ENCODE measurements at regions not wholly inside any gene's neighbourhood (a gene's known extent, or its start where the extent isn't known, plus 50 kb on each side); places are given as distances from the start of the nearest gene placed in this dataset.
A peak's percentile ranks its signal among the peaks of the same experiment; 100 is the strongest.

- no peak for DNase-seq
Measured at GRCh38 chr1:34670982-34671381, 83.9 kb upstream of the GJB5 start.

DNA sequence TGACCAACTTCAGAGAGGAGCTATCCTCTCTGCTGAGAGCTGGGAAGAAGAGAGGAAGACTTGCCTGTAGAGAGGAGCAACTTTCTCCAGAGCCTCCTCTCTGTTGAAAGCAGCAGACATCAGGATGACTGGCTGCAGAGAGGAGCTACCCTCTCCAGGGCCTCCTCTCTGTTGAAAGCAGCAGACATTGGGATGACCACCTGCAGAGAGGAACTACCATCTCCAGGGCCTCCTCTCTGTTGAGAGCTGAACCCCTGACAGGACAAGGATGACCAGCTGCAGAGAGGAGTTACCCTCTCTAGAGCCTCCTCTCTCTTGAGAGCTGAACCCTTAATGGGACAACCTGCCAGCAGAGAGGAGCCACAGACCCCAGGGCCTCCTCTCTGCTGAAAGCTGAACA, 83.0 kb upstream of the GJB5 start:
- DNase-seq = no peak

GRCh38 chr1:34681480-34682451, 73.1 kb upstream of the GJB5 start:
- DNase-seq = peak; percentile 33

DNA sequence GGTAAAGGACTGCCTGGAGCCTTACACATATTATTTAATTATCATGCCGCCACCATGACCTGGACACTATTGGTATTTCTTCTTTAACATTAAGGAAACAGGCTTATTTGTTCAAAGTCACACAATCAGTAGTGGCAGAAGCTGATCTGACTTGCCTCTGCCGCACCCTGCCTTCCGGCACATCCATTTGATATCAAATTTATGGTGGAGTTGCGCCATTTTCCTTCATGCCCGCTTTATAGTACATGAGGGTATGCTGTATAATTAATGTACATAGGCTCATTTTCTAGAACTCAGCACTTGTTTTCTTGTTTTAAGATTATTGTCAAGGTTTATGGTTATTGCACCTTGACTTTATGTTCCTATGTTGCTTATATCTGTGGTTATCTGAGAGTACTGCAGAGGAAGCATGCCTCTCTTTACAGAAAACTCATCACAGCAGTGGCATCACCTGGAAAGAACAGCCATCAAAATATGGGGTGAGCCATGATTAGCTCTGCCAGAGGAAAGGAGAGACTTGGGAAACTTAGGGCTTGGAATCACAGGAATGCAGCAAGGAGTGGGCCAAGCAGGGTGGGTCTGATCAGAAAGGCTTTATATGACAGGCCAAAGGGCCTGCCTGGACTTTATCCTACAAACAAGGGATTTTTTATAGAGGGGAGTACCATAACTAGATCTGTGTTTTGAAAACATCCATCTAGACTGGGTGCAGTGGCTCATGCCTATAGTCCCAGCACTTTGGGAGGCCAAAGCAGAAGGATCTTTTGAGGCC, 72.2 kb upstream of the GJB5 start:
- DNase-seq = no peak

- DNase-seq = no peak
Measured at GRCh38 chr1:34683616-34684015, 71.2 kb upstream of the GJB5 start.

DNA sequence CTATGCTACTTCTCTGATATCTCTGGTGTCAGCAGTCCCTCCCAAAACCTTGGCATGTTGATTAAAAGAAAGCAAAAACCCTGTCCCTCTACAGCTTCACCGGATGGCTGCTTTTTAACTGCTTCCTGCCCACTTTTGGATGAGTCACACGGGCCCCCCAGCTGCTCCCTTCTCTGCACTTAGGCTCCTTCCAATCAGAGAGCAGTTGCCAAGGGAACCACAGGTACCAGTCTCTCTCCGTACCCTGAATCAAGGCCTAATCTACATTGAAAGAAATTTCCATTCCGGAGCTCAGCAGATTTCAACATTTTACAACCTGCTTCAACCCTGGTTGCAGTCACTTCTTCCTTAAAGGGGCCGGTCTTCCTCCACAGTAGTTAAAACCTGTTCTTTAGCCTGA, 70.6 kb upstream of the GJB5 start:
- peak; percentile 3 for DNase-seq

GRCh38 chr1:34685225-34685624, 69.6 kb upstream of the GJB5 start:
- no peak for DNase-seq

- no peak for DNase-seq
Measured at GRCh38 chr1:34686531-34686930, 68.3 kb upstream of the GJB5 start.

DNA sequence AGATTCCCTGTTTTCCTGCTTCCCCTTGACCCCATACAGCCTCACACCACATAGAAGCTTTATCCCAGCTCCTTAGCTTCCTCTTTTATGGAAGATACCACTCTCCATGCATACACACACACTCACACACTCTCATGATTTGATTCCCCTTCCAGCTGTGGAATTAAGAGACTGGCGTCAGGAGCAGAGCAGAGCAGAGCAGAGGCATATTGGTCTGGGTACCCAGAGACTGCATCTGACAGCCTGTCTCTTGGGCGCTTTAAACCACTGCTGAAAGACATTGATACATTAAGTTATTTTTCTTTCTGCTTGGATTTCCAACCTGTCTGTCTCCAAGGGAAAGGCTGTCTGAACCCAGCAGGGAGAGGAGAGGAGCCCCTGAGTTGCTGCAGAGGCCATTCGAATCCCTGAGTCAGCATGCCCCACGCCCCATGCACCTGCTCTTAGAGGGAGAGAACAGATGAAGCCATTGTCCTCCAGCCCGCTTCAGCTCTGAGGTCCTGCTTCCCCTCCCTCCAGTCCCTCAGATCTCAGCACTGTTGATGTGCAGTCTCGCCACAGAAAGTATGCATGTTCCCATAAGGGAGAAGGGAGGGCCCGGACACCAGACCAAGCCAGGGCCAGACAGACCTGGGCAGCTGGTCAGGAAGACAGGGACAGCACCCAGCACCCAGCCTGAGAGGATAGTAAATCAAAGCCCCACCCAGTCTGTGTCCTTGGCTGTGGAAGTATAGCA, 66.7 kb upstream of the GJB5 start:
- DNase-seq = no peak

DNA sequence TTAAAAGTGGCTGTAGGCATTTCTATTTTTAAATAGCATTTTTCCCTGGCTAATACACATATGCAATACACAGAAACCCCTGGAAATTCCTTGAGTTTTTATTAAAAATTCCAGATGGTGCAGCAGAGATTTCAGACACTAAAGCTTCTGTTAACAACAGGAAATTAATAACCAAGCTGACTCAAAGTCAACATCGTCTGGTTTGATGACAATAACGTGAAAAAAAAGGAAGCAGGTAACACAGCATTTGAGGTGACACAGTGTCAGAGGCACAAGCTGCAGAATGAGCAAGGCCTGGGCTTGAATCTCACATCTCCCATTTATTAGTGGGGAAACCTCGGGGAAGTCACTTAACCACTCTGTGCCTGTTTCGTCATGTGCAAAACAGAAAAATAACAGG, 64.6 kb upstream of the GJB5 start:
- no peak for DNase-seq

DNA sequence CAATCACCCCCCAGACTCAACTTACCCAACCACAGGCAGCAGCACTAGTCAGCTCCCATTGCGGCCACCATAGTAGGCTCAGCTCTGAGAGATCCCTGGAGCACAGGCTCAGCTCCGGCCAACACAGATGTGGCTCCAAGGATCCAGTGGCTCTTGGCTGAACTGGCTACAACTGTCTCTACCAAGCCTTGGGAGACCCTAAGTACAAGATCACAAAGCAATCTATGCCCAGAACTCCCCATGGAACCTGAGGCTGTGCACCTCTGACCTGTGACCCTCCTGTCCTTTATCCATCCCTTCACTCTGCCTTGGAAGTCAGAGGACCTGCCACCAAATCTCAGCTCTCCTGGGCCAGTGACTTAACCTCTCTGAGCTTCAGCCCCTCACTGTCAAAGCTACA, 61.8 kb upstream of the GJB5 start:
- DNase-seq = no peak

GRCh38 chr1:34694383-34694782, 60.5 kb upstream of the GJB5 start:
- no peak for DNase-seq

- no peak for DNase-seq
Measured at GRCh38 chr1:34695580-34695979, 59.3 kb upstream of the GJB5 start.

- no peak for DNase-seq
Measured at GRCh38 chr1:34696230-34696629, 58.6 kb upstream of the GJB5 start.

DNA sequence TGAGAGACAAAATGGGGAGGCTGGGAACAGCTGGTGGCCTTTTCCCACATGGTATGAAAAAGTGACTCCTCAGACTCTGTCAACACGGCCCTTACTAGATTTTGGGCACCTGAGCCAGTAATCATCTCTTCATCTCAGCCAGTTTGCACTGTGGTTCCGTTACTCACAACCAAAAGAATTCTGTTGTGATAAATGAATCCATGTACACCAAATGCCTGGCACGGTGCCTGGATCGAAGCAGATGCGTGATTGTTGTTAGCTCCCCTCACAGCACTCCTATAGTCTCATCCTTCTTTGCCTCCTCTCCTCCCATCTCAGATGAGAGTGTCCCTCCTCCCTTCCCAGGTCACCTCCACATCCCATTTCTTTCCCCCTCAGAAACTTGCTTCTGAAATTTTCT, 57.9 kb upstream of the GJB5 start:
- DNase-seq = no peak

- DNase-seq = no peak
Measured at GRCh38 chr1:34697818-34698217, 57.0 kb upstream of the GJB5 start.

DNA sequence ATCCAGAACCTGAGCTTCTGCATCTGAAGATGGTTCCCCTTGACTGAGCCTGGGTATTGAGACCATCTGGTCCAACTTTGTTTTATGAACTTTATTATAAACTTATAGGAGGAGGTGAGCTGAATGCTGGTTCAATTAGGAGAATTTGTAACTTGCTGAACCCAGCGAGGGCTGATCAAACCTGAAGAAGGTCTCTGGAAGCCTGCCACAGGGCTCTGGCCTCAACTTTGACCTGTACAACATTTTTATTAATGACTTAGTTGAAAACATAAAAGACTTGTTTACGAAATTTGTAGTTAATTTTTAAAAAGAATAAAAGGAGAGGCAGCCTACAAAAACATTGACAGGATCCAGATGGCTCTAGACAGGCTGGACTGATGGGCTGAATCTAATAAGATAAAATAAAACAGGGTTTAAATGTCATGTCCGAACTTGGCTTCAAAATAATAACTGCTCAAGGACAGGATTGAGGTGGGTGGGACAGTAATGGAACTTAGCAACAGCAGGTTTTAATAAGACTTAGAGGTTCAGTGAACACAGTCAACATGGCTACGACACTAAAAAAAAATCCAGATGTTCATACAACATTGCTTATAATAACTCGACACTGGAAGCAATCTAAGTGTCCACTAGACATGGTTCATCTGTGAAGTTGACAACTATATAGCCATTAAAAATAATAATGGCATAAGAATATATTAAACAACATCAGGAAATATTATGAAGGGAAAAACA, 53.4 kb upstream of the GJB5 start:
- no peak for DNase-seq

Data from stimulated activated CD4-positive, alpha-beta T cell treated with anti-CD3 and anti-CD28 coated beads, Interleukin-12 subunit alpha, Interleukin-12 subunit beta, amount 100 ng/mL, for 4 hours (primary cell).